ENCODE measurements at regions not wholly inside any gene's neighbourhood (a gene's known extent, or its start where the extent isn't known, plus 50 kb on each side); places are given as distances from the start of the nearest gene placed in this dataset.

DNA sequence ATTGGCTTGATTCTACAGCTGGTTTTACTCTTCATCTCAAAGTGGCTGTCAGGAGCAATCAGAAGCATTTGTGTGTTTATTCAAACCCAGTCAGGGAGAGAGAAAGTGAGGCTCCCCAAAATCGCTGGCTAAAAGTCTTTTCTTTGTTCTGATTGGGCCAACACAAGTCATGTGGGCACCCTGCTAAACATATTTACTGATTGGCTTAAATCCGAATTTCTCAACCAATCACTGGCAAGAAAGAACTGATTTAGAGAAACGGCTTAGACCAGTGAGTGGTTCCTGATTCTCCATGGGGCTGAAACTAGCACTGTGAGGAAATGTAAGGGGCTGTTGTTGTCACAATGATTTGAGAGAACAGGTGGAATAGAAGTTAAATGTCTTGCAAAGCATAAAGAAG lies 98.9 kb upstream of the PDZRN3 start:
- DNase-seq, result no peak

DNA sequence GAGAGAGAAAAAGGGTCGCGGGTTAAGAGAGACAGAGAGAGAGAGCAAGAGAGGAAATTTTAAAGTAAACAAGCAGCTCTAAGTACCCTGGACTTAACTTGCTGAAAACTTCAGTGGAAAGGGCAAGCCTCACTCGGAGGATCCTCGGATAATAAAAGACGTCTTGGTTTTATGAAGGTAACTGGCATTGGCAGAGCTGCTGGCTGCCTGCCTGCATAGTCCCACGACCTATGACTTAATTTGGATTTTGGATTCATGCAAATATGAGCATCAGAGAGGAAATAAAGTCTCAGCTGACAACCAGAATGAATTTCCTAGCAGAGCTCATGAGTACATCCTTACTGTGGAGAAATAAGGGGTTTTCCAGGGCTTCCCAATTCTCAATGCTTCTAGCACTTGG lies 95.1 kb upstream of the PDZRN3 start:
- DNase-seq, result no peak

DNA sequence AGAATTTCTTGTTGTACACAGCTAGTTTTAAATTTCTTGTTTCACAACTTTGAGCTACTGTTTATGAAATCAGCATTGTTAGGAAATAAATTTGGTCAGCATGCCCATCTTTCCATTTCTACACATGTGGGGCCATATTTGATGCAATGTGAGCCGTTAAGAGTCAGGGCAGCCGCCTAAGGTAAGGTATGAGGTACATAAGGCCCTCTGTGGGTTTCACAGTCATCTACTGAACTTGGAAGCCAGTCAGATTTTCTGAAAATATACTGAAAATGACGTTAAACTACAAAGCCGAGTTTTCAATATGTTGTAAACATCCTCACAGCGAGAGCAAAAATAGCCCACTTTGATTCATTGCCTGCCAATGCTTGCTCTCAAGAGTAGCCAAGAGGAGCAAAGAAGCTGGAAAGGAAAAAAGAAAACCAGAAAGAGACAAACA lies 94.7 kb upstream of the PDZRN3 start:
- DNase-seq, result no peak

DNA sequence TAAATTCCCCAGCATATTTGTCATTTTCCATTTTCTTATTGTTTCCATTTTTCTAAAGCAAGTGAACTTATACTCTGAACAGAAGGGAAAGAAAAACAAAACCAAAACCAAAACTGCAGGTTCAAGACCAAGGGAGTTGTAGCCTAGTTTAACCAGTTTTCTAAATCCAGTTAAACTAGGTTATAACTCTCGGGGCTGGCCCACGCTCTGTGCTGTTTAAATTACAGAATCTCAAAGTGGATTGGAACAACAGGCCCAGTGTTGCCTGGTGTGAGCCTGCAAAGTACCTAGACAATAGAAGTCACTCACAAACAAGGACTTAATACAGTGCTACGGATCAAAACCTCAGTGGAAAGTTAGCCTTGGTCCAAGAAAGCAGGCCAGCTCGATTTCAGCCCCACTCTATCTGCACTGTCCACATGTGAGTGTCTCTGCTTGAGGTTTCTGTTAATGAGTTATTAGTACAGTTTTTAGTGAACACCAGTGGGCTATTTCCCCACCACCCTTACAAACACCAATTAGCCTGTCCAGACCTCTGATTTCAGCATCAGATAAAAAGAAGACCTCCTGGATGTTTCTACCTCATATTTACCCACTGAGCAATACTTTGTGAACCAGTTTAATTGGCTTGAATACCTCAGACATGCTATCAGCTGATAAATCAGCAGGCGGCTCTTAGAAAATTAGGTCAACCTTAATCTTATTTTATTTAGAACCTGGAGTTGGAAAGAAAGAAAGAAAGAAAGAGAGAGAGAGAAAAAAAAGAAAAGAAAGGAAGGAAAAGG lies 93.8 kb upstream of the PDZRN3 start:
- DNase-seq, result no peak

DNA sequence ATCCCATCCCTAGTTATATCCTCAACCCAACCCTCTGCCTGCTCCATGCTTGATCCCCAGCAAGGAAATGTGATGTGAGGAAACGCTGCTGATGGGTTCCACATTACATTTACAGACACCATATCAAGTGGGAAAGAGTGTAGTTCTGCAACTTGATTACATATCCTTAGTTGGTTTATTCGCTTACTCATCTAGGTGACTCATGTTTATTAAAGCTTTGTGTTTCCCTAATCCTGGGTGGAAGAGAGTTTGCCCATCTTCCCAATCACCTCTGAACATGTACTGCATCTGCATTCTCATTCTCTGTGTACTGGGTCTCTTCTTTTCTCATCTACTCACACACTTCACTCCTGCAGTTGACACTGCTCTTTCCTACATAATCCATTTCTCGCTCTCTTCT lies 91.7 kb upstream of the PDZRN3 start:
- DNase-seq, result no peak

DNA sequence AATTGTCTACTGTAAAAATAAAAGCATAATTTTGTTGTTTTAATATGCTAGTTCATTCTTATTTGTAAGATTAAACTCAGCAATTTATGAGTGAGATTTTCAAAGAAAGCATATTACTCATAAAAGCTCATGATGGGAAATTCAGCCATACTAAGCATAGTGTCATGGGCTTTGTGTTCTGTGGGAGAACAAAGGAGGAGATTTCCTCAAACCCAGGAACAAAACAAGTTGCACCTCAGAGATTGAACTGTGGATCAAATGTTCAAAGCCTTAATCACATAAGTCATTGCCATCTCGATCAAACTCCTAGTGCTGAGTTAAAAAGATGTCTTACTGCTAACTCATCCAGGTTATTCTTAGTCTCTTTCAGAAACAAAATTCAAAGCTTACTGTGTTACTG lies 85.6 kb upstream of the PDZRN3 start:
- no peak for DNase-seq

DNA sequence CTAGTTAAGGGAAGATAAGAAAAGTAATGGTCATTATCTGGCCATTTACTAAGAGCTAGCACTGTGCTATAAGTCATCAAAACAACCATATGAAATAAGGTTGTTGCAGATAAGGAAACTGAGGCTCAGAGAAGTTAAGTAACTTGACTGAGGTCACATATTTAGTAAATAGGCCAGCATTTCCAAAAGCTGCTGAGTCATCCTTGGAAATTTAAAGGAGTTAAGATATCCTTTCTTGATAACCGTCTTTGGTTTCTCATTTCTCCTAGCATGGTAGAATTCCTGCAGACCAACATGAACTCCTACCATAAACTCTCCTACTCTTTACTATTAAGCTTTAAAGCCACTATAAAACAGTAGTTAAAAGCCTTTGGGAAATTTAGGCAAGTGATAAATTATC lies 85.0 kb upstream of the PDZRN3 start:
- DNase-seq, result no peak

DNA sequence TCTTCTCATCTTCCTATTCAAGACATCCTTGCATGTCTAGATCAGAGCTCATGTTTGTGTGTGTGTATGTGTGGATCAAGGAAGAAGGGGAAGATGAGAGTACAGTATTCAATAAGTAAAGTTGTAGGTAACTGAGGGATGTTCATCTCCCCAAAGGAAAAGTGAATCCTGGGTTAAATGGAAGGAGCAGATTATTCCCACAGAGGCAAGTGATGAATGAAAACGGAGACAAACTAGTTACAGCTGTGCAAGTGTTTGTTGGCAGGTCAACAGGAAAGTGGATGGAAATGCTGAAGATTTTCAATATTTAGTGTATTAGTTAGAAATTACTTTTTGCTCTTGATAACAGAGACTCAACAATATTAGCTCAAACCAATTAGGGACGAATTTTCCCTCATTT lies 84.2 kb upstream of the PDZRN3 start:
- no peak for DNase-seq

DNA sequence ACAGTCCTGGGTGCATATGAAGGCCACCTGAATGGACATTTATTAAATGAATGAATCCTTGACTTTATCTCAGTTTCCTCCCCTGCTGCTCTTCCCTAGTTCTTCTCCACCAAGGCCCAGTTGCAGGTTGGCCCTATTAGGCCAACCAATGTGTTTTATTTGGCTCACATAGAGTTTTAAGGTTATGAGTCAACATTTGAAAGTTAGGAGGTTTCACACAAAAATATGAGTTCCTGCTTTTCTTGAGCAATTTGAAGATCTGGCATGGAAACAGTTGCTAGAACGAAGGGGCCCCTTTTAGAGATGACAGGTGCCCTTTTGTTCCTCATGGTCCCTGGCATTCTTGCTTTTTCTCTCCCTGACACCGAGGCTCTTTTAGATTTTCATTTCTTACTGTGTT lies 83.0 kb upstream of the PDZRN3 start:
- DNase-seq, result no peak

DNA sequence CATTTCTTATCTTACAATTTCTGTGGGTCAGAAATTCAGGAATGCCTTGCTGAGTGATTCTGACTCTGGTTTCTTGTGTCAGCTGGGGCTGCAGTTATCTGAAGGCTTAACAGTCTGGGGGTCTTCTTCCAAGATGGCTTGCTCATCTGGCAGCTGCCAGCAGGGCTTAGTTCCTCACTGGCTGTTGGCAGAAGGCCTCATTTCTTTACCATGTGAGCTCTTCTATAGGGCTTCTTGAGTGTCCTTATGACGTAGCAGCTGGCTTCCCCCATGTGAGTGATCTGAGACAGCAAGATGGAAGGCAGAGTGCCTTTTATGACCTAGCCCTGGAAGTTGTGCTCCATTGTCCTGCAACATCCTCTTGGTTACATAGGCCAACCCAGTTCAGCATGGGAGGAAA lies 82.0 kb upstream of the PDZRN3 start:
- DNase-seq, result no peak

DNA sequence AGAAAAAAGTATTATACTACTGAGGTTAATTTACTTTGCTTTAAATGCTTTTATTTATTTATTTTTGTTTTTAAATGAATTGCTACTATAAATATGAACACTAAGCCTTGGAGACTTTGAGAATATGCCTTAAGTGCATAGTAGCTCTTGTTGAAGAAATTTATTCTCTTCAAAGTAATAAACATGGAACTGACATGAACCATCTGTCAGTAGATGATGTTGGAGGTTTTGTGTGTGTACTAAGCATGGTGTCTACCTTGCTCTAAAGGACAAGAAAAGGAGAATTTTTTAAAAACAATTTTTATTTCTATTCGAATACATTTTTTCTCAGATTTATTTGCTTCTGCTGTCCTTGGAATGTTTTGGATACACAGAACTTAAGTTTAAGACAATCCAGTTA lies 81.1 kb upstream of the PDZRN3 start:
- DNase-seq, result no peak

DNA sequence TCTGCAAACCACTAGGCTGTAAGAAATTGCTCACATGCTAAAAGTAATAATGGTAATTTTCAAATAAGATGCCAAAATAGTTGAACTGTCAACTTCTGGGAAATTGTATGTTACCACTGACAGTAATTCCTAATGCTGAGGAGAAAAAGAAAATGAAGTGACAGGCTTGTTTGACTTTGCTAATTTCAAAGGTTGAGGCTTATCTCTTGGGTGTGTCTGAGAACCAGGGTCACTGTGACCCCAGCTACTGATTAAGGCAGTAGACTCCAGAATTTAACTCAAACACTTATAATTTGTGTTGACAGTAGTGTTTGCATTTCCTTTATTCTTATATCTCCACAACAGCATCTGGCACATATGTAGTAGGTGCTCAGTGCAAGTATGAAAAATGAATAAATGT lies 74.6 kb upstream of the PDZRN3 start:
- no peak for DNase-seq

DNA sequence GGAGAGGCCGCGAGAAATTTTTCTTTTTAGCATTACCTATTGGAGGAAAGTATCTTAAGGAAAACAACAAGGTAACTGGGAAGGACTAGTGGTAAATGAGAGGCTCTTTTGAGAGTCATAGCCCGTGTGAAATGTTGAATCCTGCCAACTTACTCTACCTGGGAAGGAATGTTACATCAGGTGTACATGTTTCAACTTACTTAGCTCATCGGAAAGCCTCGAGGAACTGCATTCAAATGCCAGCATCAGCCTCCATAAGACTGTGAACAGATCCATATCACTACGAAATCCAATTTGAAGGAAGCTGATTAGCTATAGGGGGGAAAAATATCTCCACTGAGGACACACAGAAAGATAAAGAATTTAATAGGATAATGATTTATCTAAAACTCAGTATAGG lies 72.3 kb upstream of the PDZRN3 start:
- DNase-seq, result no peak

DNA sequence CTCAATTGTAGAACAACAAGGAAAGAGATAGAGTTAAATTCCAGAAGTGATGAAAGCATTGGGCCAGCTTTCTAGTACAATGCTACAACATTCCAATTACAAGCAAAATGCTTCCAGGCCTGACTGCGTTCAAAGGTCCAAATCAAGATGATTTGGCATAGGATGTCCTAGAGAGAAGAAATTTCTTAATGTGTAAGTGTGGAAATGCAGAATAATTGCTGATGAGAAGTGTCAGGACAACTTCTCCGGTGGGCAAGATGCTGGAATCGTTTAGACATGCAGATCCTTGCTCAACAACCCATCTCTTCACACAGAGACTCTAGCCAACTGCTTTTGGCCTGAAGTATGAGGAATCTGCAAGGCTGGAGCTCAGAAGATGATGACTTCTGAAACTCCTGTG lies 71.1 kb upstream of the PDZRN3 start:
- no peak for DNase-seq

DNA sequence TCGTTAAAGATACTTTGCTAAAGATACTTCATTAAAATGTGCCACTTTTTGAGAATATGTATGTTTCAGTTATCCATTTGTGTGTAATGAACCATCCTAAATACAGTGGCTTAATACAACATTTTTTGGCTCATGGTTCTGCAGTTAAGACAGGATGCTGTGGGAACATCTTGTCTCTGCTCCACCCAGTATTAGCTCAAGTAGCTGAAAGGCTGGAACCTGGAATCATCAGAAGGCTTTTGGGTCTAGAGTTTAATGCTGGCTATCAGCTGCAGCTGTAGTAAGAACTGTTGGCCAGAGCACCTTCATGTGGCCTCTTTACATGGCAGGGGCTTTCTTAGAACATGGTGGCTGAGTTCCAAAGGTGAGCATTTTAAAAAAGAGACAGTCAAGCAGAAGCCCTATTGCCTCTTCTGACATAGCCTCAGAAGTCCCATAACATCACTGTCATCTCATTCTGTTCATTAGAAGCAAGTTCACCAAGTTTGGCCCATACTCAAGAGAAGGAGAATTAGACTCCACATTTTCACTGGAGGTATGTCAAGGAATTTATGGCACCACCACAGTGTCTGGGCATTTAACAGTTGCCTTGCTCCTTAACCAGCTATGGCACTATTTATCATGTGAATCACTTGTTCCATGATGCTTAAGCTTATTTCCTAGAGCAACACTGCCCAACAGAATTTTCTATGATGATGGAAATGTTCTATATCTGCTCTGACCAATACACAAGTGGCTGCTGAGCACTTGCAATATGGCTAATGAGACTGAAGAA lies 70.4 kb upstream of the PDZRN3 start:
- no peak for DNase-seq

DNA sequence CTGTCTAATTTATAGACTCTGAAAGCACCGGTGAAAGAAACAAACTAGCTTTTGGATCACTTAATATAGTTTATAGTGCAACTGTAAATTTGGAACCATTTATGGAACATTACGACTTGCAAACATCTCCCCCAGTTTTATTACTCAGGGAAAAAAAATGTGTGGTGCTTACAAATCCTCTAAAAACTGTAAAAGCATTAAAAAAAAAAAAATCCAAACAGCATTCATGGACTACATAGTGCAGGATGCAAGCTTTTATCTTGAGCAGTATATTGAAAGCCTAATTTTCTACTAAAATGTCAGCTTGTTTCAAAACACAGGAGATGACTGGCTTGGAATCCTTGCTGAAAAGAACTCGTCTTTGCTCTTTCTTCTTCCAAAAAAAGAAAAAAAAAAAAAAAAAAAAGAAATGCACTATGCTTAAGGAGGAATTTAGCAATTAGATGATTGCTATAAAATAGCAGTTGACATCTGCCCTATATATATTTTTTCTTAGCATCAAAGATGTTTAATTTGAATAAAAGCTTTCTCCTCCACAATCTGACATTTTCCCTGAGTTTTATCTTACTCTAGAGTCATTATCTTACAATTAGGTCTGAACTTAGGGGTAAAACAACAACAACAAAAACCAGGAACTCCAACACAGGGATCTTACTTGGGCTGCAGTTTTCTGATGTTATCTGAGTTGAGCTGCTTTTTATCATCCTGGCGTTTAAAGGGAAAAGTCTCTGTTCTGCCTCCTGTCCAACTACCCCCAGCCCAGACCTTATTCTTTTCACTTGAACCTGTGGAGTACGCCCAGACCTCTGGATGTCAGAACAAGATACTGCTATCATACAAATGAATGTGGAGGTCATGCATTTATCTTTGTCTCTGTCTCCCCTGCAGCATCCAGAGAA lies 62.6 kb upstream of the PDZRN3 start:
- DNase-seq, result no peak

DNA sequence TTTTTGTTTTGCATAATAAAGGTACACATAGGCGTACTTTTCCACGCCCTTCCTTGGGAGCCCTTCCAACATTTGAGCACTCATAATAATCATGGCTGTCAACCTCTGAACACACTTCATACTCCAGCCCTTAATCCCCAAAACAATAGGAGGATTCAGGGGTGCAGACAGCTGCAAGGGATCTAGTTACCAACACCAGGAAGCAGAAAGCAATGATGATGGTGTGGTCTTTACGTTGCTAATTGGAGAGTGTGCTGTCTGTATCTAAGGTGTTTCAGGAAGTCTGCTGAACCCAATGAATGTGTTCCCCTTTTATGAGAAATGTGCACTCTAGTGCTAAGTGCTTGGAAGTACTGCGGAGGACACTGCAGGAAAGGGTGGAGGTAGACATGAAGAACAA lies 60.3 kb upstream of the PDZRN3 start:
- DNase-seq, result no peak

DNA sequence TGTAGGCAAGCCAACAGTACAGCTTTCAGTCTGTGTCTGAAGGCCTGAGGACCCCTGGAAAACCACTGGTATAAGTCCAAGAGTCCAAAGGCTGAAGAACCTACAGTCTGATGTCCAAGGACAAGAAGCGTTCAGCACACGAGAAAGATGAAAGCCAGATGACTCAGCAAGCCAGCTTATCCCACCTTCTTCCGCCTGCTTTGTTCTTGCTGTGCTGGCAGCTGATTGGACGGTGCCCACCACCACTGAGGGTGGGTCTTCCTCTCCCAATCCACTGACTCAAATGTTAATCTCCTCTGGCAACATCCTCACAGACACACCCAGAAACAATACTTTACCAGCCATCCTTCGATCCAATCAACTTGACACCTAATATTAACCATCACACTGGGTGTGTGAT lies 59.0 kb upstream of the PDZRN3 start:
- DNase-seq, result no peak

DNA sequence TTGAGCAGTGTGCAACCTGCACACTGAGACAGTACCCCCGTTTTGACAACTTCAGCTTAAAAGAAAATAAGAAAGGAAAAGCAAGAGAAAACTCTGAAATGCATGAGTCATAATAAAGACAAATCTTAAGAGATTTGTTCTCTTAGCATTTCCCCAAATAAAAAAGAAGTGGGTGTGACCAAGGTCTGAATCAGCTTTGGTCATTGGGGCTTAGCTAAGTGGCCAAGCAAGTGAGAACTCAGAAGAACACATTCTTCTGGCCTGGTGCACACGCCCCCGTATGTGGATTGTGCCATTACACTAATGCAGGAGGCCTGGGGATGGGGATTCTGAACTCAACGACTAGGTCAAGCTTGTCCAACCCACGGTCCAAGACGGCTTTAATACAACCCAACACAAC lies 56.9 kb upstream of the PDZRN3 start:
- DNase-seq, result no peak

DNA sequence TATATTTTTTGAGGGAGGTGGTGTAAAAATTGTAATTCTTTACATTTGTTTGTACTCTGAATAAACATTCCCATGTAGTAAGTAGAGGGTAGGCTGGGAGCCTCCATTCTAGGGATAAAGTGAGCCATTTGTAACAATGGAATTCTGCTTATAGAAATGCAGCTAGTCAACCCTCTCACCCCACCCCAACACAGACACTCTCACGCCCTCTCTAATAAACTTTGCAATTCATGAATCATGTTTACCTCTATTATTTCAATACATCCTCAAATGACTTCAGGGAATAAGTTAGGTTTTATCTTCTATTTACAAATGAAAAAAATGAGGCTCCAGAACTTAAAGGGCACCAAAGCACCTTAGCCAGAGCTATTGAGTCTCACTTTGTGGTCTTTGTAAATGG lies 56.5 kb upstream of the PDZRN3 start:
- DNase-seq, result no peak

DNA sequence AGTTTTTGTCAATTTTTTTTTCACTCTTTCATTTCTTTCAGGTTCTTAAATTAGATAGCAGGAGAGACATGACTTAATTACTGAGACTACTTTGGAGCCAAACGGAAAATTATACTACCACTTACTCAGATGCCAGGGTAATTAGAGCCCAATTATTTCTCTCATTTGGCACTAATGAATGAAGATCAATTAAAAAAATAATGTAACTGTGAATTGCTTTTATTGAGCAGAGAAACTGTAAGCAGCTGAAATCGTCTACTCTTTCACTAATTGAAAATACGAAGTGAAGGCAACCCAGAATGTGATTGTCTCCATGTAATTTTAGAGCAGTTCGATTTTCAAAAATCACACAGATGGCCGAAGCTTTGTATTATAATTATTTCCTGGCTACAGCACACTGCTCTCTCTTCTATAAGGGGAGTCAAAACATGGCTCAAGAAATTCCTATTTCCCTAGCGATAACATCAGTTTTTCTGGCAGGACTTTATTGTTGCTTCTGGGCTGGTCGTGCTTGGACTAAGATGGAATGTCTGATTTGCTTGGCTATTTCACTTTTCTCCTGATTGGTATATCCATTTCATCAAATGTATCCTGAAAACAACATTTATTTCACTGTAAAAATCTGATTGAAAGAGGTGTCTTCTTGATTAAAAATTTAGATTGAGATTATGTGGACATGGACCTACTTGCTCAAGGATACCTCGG lies 55.8 kb upstream of the PDZRN3 start:
- no peak for DNase-seq

DNA sequence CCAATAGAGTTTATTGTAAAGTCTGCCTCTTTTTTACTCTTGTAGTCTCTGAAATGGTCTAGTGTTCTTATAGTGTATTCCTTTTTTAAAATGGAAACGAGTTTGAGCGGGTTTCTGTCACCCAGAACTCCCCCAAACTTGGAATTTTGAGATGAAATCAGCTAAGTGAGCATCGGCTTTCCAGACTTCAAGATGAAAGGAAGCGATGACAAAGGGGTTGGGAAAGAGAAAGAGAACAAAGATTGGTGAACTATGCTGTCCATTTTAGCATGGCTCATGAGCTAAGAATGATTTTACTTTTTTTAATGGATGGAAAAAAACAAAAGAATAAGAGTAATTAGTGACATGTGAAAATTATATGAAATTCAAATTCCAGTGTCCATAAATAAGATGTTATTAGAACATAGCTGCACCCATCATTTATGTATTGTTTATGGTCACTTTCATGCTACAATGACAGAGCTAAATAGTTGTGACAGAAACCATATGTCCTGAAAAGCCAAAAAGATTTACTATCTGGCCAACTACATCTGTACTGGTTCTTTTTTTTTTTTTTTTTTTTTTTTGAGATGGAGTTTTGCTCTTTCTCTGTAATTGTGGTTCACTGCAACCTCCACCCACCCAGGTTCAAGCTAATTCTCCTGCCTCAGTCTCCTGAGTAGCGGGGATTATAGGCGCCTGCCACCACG lies 52.7 kb upstream of the PDZRN3 start:
- DNase-seq, result no peak

All from T1000 (cell line).